ENCODE measurements at regions not wholly inside any gene's neighbourhood (a gene's known extent, or its start where the extent isn't known, plus 50 kb on each side); places are given as distances from the start of the nearest gene placed in this dataset.

DNA sequence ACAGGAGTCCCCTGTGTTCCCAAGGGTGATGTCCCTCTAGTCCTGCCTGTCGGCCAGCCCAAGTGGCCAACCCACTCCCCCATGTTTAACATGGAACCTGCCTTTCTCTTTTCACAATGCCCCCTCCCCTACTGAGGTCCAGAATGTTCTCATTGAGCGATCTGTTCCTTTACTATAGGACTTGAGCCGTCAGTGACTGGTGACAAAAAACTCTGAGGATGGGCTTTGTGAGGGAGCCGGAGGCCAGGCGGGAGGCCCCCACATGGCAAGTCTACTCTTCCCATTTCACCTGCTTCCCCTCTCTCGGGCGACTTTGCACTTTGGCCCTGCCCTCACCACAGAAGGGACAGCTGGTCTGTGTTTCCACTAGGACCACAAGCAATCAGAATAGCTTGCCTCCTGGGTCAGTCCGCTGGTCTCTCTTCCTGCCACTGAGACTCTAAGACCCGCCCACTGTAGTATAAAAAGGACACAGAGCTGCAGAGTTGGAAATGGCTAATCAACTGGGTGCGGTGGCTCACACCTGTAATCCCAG lies 146.5 kb upstream of the RAB12 start:
- CTCF ChIA-PET = interaction anchor here (0.6 kb wide), 1 partner anchor 705 kb away, joined by 3 read pairs; no protein-coding TSS in a partner anchor

More for the DNA sequence above, 146.5 kb upstream of the RAB12 start:
- Histone ChIP-seq H3K9me1 (ENCODE audit: insufficient read depth, low read length) (no peaks in the 10 kb centered on the region; the same call in 1 of the 2 replicates), H3K4ac (ENCODE audit: low read depth, low read length) (no peak overlapping the region), H3K23ac (ENCODE audit: low read depth, low read length) (no peak overlapping the region), H3K56ac (ENCODE audit: extremely low read depth, insufficient read depth, low read length) (no peak overlapping the region), H4K20me1 (ENCODE audit: insufficient read depth, low read length) (no peaks in the 10 kb centered on the region), H3K4me2 (ENCODE audit: low read depth, low read length) (no peak overlapping the region), H2BK20ac (ENCODE audit: low read depth, low read length) (no peak overlapping the region), H3K79me1 (ENCODE audit: low read depth in 1 of 2, low read length in 2 of 2) (no peaks in the 10 kb centered on the region), H2BK15ac (ENCODE audit: low read depth, low read length) (no peak overlapping the region), H3K4me3 (ENCODE audit: insufficient read depth, low read depth, low read length) (no peak overlapping the region), H3K27me3 (ENCODE audit: control insufficient read depth, insufficient read depth, low read length) (peaks cover 29% of the 10 kb centered on the region), H2AK9ac (replicated peaks; ENCODE audit: low read depth, low read length, poor library complexity) (no peak overlapping the region), H2BK120ac (ENCODE audit: low read depth, low read length) (no peak overlapping the region), H3K14ac (replicated peaks; ENCODE audit: low read depth, low read length) (no peak overlapping the region), H3K36me3 (ENCODE audit: control insufficient read depth, insufficient read depth, low read length) (no peaks in the 10 kb centered on the region), H3K9ac (ENCODE audit: low read depth, low read length) (no peak overlapping the region), H2AK5ac (ENCODE audit: low read depth, low read length) (no peak overlapping the region), H2BK5ac (ENCODE audit: low read depth, low read length, poor library complexity, severe bottlenecking) (no peak overlapping the region), H3K4me1 (ENCODE audit: control insufficient read depth, insufficient read depth, low read length) (no peaks in the 10 kb centered on the region), H4K5ac (ENCODE audit: low read depth, low read length) (no peak overlapping the region), H4K91ac (ENCODE audit: insufficient read depth, low read depth, low read length) (no peak overlapping the region), H3K18ac (ENCODE audit: low read depth, low read length) (no peak overlapping the region), H3K9me3 (ENCODE audit: control insufficient read depth, insufficient read depth, low read length) (no peaks in the 10 kb centered on the region), H2AFZ (replicated peaks; ENCODE audit: low read length, poor library complexity) (no peak overlapping the region), H3K27ac (ENCODE audit: insufficient read depth, low read length) (no peak overlapping the region), H4K8ac (ENCODE audit: low read depth in 2 of 2, low read length in 2 of 2) (no peak overlapping the region)
- dilution Hi-C loops (cut with HindIII; ENCODE audit: low sequenced_read_pairs, unreplicated experiment) (no loop called here), intact Hi-C loops (cut with micrococcal nuclease) (no loop called here), in situ Hi-C loops (cut with MboI; ENCODE audit: low sequenced_read_pairs) (no loop called here)
- ATAC-seq (ENCODE audit: low read depth) (no peak), DNase-seq (no peak)
- POLR2A ChIA-PET (ENCODE audit: unreplicated experiment) = no interaction called here
- no CpG with 5 or more reads among the region's 10 CpGs for WGBS, 2 experiments (ENCODE audit: extremely low coverage in 2 of 2, insufficient read length in 1 of 2)
- no peak for TF ChIP-seq FOS (IDR thresholded peaks at IDR 0.05; ENCODE audit: low read depth, low read length)
- TF ChIP-seq NFE2L2 (IDR thresholded peaks at IDR 0.05; ENCODE audit: low read depth, low read length) = no peak
- TF ChIP-seq CHD1 (IDR thresholded peaks at IDR 0.05; ENCODE audit: low read depth, low read length) = no peak
- TF ChIP-seq RCOR1 (IDR thresholded peaks at IDR 0.05; ENCODE audit: insufficient replicate concordance, low read length) = no peak
- no peak for TF ChIP-seq CEBPB (IDR thresholded peaks at IDR 0.05; ENCODE audit: low read depth, low read length)
- no peak for TF ChIP-seq RFX5 (IDR thresholded peaks at IDR 0.05; ENCODE audit: low read depth, low read length)
- TF ChIP-seq, protein P1, sequence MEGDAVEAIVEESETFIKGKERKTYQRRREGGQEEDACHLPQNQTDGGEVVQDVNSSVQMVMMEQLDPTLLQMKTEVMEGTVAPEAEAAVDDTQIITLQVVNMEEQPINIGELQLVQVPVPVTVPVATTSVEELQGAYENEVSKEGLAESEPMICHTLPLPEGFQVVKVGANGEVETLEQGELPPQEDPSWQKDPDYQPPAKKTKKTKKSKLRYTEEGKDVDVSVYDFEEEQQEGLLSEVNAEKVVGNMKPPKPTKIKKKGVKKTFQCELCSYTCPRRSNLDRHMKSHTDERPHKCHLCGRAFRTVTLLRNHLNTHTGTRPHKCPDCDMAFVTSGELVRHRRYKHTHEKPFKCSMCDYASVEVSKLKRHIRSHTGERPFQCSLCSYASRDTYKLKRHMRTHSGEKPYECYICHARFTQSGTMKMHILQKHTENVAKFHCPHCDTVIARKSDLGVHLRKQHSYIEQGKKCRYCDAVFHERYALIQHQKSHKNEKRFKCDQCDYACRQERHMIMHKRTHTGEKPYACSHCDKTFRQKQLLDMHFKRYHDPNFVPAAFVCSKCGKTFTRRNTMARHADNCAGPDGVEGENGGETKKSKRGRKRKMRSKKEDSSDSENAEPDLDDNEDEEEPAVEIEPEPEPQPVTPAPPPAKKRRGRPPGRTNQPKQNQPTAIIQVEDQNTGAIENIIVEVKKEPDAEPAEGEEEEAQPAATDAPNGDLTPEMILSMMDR (conservative IDR thresholded peaks at IDR 0.05; ENCODE audit: low read depth, low read length) = no peak
- no peak for TF ChIP-seq MAZ (IDR thresholded peaks at IDR 0.05; ENCODE audit: borderline replicate concordance, low read depth, low read length)
- TF ChIP-seq POLR2A (IDR thresholded peaks at IDR 0.05; ENCODE audit: low read depth, low read length) = no peak
- TF ChIP-seq BHLHE40 (IDR thresholded peaks at IDR 0.05; ENCODE audit: low read depth, low read length) = no peak
- TF ChIP-seq, protein P2, sequence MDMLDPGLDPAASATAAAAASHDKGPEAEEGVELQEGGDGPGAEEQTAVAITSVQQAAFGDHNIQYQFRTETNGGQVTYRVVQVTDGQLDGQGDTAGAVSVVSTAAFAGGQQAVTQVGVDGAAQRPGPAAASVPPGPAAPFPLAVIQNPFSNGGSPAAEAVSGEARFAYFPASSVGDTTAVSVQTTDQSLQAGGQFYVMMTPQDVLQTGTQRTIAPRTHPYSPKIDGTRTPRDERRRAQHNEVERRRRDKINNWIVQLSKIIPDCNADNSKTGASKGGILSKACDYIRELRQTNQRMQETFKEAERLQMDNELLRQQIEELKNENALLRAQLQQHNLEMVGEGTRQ (IDR thresholded peaks at IDR 0.05; ENCODE audit: low read depth, low read length) = no peak
- TF ChIP-seq RAD21 (IDR thresholded peaks at IDR 0.05; ENCODE audit: low read length) = no peak
- no peak for TF ChIP-seq SMC3 (IDR thresholded peaks at IDR 0.05; ENCODE audit: low read depth, low read length)
- TF ChIP-seq, protein P3, sequence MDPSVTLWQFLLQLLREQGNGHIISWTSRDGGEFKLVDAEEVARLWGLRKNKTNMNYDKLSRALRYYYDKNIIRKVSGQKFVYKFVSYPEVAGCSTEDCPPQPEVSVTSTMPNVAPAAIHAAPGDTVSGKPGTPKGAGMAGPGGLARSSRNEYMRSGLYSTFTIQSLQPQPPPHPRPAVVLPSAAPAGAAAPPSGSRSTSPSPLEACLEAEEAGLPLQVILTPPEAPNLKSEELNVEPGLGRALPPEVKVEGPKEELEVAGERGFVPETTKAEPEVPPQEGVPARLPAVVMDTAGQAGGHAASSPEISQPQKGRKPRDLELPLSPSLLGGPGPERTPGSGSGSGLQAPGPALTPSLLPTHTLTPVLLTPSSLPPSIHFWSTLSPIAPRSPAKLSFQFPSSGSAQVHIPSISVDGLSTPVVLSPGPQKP (IDR thresholded peaks at IDR 0.05; ENCODE audit: borderline replicate concordance, low read depth, low read length) = no peak
- TF ChIP-seq MXI1 (IDR thresholded peaks at IDR 0.05; ENCODE audit: borderline replicate concordance, low read depth, low read length) = no peak
- BruUV-seq (replicated peaks) = no TSS peak
